ENCODE measurements at regions not wholly inside any gene's neighbourhood (a gene's known extent, or its start where the extent isn't known, plus 50 kb on each side); places are given as distances from the start of the nearest gene placed in this dataset.
A peak's percentile ranks its signal among the peaks of the same experiment; 100 is the strongest.
"Not testable (repeated sequence)": the region's sequence is repeated elsewhere in the genome, so short reads cannot be mapped to it uniquely, and the experiment has no call there.

- no peak overlapping the region for H3K4me3 ChIP-seq (ENCODE audit: severe bottlenecking)
- TF ChIP-seq CTCF (IDR thresholded peaks at IDR 0.05; ENCODE audit: poor library complexity, severe bottlenecking), result no peak
- no peaks in the 10 kb centered on the region for H3K27me3 ChIP-seq (ENCODE audit: insufficient read depth, poor library complexity, severe bottlenecking)
- no peak overlapping the region for H3K27ac ChIP-seq (ENCODE audit: poor library complexity, severe bottlenecking)
- no peaks in the 10 kb centered on the region for H3K36me3 ChIP-seq (ENCODE audit: low read depth)
- ATAC-seq (ENCODE audit: low read depth) (peak; percentile 38; the same call in 2 of the 3 replicates), DNase-seq (ENCODE audit: low spot score) (no peak)
- peaks cover 17% of the 10 kb centered on the region for H3K4me1 ChIP-seq (ENCODE audit: insufficient read depth, poor library complexity, severe bottlenecking)
- H3K9me3 ChIP-seq (ENCODE audit: severe bottlenecking), result peaks cover 5% of the 10 kb centered on the region
Observed at GRCh38 chr3:128547368-128547987, 54.5 kb upstream of the GATA2 start.

- H3K27me3 ChIP-seq (ENCODE audit: insufficient read depth, poor library complexity, severe bottlenecking), result no peaks in the 10 kb centered on the region
- H3K36me3 ChIP-seq (ENCODE audit: low read depth), result no peaks in the 10 kb centered on the region
- ATAC-seq (ENCODE audit: low read depth) (no peak), DNase-seq (ENCODE audit: low spot score) (no peak)
- H3K4me3 ChIP-seq (ENCODE audit: severe bottlenecking), result no peak overlapping the region
- TF ChIP-seq CTCF (IDR thresholded peaks at IDR 0.05; ENCODE audit: poor library complexity, severe bottlenecking), result no peak
- no peak overlapping the region for H3K27ac ChIP-seq (ENCODE audit: poor library complexity, severe bottlenecking)
- peaks cover 5% of the 10 kb centered on the region for H3K9me3 ChIP-seq (ENCODE audit: severe bottlenecking)
- peaks cover 17% of the 10 kb centered on the region for H3K4me1 ChIP-seq (ENCODE audit: insufficient read depth, poor library complexity, severe bottlenecking)
Observed at GRCh38 chr3:128546646-128547045, 53.6 kb upstream of the GATA2 start.

DNA sequence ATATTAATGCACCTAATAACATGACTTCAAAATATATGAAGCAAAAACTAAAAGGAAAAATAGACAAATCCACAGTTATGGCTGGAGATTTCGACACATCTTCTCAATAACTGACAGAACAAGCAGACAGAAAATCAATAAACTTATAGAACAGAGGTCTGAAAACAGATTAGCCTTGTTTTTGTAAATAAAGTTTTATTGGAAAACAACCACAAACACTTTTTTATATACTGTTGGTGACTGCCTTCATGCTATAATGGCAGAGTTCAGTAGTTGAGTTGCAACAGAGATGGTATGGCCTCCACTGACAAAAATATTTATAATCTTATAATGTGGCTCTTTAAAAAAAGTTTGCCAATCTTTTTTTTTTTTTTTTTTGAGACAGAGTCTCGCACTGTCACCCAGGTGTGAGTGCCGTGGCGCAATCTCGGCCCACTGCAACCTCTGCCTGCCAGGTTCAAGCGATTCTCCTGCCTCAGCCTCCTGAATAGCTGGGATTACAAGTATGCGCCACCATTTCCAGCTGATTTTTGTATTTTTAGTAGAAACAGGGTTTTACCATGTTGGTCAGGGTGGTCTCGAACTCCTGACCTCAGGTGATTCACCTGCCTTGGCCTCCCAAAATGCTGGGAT, 52.2 kb upstream of the GATA2 start:
- Histone ChIP-seq H3K9me3 (ENCODE audit: severe bottlenecking) (peaks cover 5% of the 10 kb centered on the region), H3K36me3 (ENCODE audit: low read depth) (no peaks in the 10 kb centered on the region), H3K4me1 (ENCODE audit: insufficient read depth, poor library complexity, severe bottlenecking) (peaks cover 17% of the 10 kb centered on the region), H3K4me3 (ENCODE audit: severe bottlenecking) (no peak overlapping the region), H3K27ac (ENCODE audit: poor library complexity, severe bottlenecking) (no peak overlapping the region), H3K27me3 (ENCODE audit: insufficient read depth, poor library complexity, severe bottlenecking) (no peaks in the 10 kb centered on the region)
- DNase-seq (ENCODE audit: low spot score), result no peak
- no peak for TF ChIP-seq CTCF (IDR thresholded peaks at IDR 0.05; ENCODE audit: poor library complexity, severe bottlenecking)
- no peak for ATAC-seq (ENCODE audit: low read depth)

- peaks cover 13% of the 10 kb centered on the region for H3K4me1 ChIP-seq (ENCODE audit: insufficient read depth, poor library complexity, severe bottlenecking)
- H3K9me3 ChIP-seq (ENCODE audit: severe bottlenecking), result peaks cover 5% of the 10 kb centered on the region
- H3K36me3 ChIP-seq (ENCODE audit: low read depth), result no peaks in the 10 kb centered on the region
- DNase-seq (ENCODE audit: low spot score), result no peak
- no peak for ATAC-seq (ENCODE audit: low read depth)
- no peak overlapping the region for H3K4me3 ChIP-seq (ENCODE audit: severe bottlenecking)
- H3K27me3 ChIP-seq (ENCODE audit: insufficient read depth, poor library complexity, severe bottlenecking), result no peaks in the 10 kb centered on the region
- no peak for TF ChIP-seq CTCF (IDR thresholded peaks at IDR 0.05; ENCODE audit: poor library complexity, severe bottlenecking)
- H3K27ac ChIP-seq (ENCODE audit: poor library complexity, severe bottlenecking), result no peak overlapping the region
Observed at GRCh38 chr3:128544190-128544589, 51.2 kb upstream of the GATA2 start.

- ATAC-seq (ENCODE audit: low read depth); H3K4me3 ChIP-seq (ENCODE audit: severe bottlenecking): not testable (repeated sequence)
Observed at GRCh38 chr3:128543570-128544174, 50.7 kb upstream of the GATA2 start.

More at GRCh38 chr3:128543570-128544174, 50.7 kb upstream of the GATA2 start:
- not testable (repeated sequence) for DNase-seq (ENCODE audit: low spot score); H3K36me3 ChIP-seq (ENCODE audit: low read depth); H3K27ac ChIP-seq (ENCODE audit: poor library complexity, severe bottlenecking); H3K4me1 ChIP-seq (ENCODE audit: insufficient read depth, poor library complexity, severe bottlenecking); H3K9me3 ChIP-seq (ENCODE audit: severe bottlenecking); H3K27me3 ChIP-seq (ENCODE audit: insufficient read depth, poor library complexity, severe bottlenecking)
